Breast epithelium (tissue), 3 donors: ENCODE measurements at regions not wholly inside any gene's neighbourhood (a gene's known extent, or its start where the extent isn't known, plus 50 kb on each side); places are given as distances from the start of the nearest gene placed in this dataset.

Experiments used
- POLR2A ChIP-seq: fragments of 450-650 bp; IDR thresholded peaks from one replicate; pipeline ENCODE4 v1.6.1; 2016; ENCODE audit warnings: antibody characterized with exemption, mild to moderate bottlenecking, moderate library complexity
- POLR2AphosphoS5 ChIP-seq, 3 donors: sonication (generic); formaldehyde crosslinking; IDR thresholded peaks; one replicate each; pipeline ENCODE4 v1.6.1; 2017; ENCODE audit warnings: antibody characterized with exemption in 3 of 3

- TF ChIP-seq POLR2A, result no peak
- TF ChIP-seq POLR2AphosphoS5 (IDR thresholded peaks at IDR 0.05), result no peak
These were observed 199.4 kb upstream of the CDH20 start for GRCh38 chr18:61133783-61134182.
